Activated CD8-positive, alpha-beta memory T cell treated with anti-CD3 and anti-CD28 coated beads, Interleukin-2, amount 50 U/mL, for 4 hours (primary cell): ENCODE measurements at regions not wholly inside any gene's neighbourhood (a gene's known extent, or its start where the extent isn't known, plus 50 kb on each side); places are given as distances from the start of the nearest gene placed in this dataset.

Experiments
- DNase-seq: peaks from one replicate; pipeline ENCODE4 v3.0.0-alpha.2; 2020

- no peak for DNase-seq
These were observed 1304.4 kb upstream of the PCDH7 start for GRCh38 chr4:29415771-29416170.

GRCh38 chr4:29423836-29424721, 1296.1 kb upstream of the PCDH7 start:
- DNase-seq: no peak

GRCh38 chr4:29453303-29453820, 1266.8 kb upstream of the PCDH7 start:
- DNase-seq: no peak

GRCh38 chr4:29459926-29460325, 1260.2 kb upstream of the PCDH7 start:
- no peak for DNase-seq

- no peak for DNase-seq
These were observed 1253.0 kb upstream of the PCDH7 start for GRCh38 chr4:29467044-29467717.
